A673 (cell line): ENCODE measurements at regions not wholly inside any gene's neighbourhood (a gene's known extent, or its start where the extent isn't known, plus 50 kb on each side); places are given as distances from the start of the nearest gene placed in this dataset.
"Not testable (repeated sequence)": the region's sequence is repeated elsewhere in the genome, so short reads cannot be mapped to it uniquely, and the experiment has no call there.

Source experiments
- CTCF ChIP-seq: fragments of 300-800, 200-600 bp; sonication (generic); conservative IDR thresholded peaks from 2 replicates; pipeline ENCODE4 v1.5.1; 2017; ENCODE audit warnings: low read depth, mild to moderate bottlenecking, antibody characterized with exemption, low read length, moderate library complexity, mixed read lengths
- EZH2 ChIP-seq: fragments of 200-600 bp; sonication (generic); IDR thresholded peaks from 2 replicates; pipeline ENCODE4 v1.6.1; 2017; ENCODE audit warnings: borderline replicate concordance, low read depth, mild to moderate bottlenecking, mixed read lengths, antibody characterized with exemption, low read length; ENCODE audit not compliant: poor library complexity, severe bottlenecking

GRCh38 chr6:23804289-23804688 is 321.7 kb upstream of the NRSN1 start:
- not testable (repeated sequence) for TF ChIP-seq CTCF, EZH2
